CD4-positive, alpha-beta T cell treated with Interleukin-15 for 1 hour (primary cell): ENCODE measurements at regions not wholly inside any gene's neighbourhood (a gene's known extent, or its start where the extent isn't known, plus 50 kb on each side); places are given as distances from the start of the nearest gene placed in this dataset.
A peak's percentile ranks its signal among the peaks of the same experiment; 100 is the strongest.

Source experiments
- DNase-seq: peaks from one replicate; pipeline ENCODE4 v3.0.0-alpha.2; 2020

DNA sequence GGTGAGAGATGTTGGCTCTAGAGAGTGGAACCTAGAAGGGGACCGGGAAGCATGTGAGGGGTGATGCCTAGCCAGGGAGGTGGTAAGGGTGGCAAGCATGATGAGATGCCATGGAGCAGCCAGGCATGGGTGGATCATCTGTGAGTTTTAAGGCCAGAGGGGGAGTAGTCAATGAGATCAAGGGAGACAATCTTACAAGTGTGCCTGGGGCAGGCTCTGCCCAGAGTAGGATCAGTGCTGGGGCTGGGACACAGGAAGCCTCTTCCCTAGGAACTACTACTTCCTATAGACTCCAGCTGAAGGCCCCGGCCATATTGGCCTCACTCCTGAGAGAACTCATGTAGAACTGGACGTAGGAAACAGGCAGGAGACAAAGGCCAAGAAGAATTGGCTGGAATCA is 192.4 kb upstream of the CSF3R start:
- no peak for DNase-seq

DNA sequence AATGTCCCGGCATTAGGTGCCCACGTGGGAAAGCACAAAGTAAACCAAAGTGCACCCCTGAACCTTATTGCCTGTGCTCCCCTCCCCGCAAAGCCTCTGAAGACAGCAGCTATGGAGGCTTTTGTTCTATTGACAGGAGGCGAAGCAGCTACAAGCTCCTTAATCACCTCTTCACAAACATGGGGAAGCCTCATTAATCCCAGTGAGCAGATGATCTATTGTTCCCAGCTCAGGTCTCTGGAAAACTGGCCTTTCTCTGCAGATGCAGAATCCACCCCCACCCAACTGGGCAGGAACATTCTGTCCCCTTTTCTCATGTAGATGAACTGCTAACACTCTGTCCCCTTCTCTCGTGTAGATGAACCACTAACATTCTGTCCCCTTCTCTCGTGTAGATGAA is 190.5 kb upstream of the CSF3R start:
- no peak for DNase-seq

DNA sequence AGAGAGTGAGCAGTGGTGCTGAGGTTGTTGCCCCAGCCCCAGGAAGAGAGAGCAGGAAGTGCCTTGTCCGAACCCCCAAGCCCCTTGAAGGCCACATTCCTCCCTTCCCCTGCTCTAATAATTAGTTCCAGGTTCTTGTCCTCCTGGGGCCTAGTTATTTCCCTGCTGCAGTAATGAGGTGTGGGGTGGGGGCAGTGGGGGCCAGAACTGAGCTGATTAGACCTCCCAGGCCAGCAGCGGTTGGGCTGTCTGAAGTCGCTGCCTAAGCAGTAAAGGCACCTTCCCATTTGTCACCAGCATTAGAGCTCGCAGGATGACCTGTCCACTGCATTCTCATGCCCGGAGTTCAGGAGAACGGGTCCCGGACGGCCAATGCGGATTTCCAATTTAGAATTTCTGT is 186.5 kb upstream of the CSF3R start:
- no peak for DNase-seq

DNA sequence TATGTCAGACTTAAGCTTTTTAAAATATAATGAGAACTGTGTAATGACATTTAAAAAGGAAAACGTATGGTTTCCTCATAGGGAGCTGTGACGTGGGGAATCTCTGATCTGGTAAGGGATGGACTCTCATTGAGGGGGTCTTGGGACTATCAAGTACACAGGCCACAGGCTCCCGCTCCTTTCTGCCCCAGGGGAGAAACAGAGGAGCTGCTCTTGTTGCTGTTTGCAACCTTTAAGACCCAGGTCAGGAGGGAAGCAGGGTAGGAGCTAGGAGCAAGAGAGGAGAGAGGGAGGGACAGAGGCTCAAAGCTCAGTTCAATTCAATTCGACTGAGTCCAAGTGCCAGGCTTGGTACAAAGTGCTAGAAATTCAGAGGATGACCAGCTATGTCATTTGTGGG is 185.1 kb upstream of the CSF3R start:
- DNase-seq = no peak

DNA sequence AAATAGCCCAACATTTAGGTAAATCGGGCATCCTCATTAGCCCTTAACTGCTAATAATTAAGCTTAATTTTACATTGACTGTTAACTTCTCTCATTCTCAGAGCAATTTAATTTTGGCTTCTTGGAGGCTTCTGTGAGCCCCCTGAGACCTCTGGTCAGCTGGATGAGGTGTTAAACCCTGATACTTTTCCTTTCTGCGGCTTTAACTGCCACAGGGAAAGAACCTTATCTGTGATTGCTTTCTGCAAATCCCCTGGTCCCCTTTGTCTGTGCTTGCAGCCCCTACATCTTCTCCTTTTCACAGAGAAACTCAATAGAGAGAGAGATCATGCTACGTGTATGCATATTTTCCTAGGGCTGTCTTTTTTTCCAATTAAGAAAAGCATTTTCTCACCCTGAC is 184.5 kb upstream of the CSF3R start:
- no peak for DNase-seq

DNA sequence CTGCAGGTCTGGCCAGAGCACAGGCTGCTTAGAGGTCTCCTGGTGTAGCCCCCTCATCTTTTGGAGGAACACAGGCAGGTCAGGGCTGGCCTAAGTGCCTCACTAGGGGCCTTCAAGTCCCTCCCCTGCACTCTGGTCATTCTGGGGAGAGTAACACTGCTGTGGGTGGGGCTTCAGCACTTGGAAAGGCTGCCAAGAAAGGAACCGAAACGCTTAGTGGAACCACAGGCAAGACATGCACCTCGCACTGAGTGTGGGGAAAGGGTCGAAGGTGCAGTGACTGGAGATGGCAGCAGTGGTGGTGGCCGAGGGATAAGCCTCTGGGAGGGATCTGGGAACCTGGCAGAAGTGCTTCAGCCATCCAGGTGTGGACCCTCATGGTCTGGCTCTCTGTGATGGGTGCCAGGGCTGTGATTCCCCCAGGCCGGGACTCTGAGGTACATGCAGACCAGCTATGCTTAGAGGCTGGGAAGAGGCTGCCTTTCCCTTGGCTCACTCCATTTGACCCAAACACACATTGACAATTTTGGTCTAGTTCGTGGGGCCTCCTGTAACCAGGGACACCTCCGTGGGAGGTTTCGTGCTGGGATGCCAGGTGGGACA is 182.9 kb upstream of the CSF3R start:
- DNase-seq = no peak

DNA sequence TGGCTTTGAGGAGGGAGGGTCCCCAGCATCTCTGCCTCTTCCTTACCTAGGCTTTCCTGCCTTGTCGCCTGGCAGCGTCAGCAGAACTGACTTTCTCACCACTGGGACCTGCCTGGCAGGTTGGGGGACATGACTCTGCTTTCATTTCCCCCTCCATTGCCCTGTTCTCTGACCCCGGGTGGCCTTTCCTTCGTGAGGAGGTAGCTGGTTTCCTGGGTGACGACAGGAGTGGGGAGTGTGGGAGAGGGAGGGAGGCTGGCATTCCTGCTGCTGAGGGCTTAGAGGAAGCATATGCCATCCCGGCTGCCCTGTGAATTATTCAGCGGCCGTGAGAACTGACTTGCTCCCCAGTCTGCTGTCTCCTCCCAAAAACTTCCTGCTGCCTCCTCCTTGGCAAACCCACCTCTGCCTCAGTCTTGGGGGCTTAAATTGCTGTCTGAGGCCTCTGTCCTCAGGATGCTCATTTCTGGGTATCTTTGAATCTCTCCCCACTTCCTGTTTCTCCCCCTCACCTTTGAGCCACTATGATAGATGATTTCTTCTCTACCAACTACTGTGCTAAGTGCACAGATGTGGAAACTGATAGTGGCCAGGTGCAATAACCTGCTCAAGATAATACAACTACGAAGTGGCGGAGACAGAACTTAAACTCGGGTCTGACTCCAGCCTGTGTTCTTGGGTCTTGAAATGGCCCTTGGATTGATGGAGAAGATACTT is 182.0 kb upstream of the CSF3R start:
- DNase-seq = no peak

DNA sequence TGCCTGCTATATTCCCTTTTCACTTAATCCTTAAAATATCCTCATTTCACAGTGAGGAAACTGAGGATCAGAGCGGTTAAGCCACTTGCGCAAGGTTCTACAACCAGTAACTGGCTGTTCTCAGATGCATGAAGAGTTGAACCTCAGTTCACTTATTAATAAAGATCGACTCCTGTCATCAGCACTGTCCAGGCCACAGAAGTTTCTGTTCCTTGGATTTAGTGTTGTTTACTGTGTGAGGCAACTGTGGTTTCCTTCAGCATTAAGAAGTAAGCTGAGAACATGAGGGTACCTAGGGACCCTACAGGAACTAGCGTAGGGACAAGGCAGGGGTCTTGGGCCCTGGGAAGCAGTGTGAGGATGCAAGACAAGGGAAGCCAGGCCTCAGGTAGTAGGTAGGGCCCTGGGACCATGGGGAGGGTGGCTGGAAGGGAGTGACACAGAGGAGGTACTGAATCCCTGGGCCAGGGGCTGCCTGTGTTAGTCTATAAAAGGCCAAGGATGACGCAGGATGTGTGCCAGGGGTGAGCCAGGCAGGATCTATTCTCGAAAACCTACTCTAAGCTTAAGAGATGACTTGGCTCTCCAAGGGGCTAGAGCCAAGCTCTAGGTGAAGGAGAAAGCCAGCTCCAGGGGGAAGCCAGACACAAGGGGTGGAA is 181.2 kb upstream of the CSF3R start:
- no peak for DNase-seq

DNA sequence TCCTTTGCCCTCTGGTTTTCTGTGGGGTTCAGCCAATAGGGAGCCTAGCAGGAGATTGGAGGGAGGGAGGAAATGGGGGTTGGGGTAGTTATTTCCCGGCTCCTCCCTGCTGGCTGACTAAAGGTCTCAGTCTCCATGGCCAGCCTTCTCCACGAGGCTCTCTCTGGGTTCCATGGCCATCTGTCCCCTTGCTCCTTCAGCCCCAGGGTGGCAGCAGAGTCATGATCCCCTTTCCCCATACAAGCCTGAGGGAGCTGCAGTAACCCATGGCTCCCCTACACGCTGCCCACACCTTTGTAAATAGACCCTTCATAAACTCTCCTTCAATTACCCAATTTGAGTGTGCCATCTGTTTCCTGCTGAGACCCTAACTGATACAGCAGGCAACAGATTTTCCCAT is 176.1 kb upstream of the CSF3R start:
- no peak for DNase-seq

DNA sequence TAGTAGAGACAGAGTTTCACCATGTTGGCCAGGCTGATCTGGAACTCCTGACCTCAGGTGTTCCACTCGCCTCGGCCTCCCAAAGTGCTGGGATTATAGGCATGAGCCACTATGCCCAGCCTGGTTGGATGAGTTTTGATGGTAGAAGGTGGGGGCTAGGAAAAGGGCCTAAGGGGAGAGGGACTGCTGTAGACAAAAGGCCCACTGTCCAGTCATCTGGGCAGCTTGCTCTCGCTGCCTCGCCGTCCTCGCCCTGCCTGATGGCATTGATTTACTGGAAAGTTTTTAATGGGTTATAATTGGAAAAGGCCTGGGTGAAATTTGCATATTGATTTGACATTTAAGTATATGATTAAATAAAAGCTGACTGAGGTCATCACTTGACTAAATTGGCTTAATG is 175.1 kb upstream of the CSF3R start:
- DNase-seq = no peak

DNA sequence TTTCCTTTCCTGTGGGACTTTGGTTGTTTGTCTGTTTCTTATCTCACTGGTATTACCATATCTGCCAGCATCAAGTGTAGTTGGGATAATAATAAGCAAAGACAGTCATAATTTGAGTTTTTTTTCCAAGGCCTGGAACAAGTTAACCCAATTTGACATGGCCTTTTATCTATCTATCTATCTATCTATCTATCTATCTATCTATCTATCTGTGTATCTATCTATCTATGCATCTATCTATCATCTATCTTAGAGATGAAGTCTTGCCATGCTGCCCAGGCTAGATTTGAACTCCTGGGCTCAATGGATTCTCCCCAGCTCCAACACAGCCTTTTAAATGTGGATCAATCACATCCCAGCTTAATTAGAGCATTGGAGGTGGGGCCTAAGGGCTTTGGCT is 174.1 kb upstream of the CSF3R start:
- DNase-seq = no peak

DNA sequence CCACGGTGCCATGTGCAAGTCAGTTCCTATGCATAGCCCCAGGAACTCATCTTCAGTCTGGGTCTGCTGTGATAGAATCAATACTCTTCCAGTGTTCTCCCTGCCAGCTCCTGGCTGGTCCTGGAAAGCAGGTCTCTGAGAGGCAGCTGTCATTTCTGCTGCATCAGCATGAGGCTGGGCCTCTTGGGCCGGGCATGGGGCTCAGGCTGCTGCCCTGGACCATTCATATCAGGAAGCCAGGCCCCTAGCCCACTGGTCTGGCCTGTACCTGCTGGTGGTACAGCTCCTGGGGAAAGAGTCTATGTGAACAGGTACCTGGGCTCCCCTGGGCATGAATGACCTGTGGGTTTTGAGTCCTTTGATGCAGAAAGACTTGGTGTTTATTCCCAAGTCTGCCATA is 173.6 kb upstream of the CSF3R start:
- no peak for DNase-seq

DNA sequence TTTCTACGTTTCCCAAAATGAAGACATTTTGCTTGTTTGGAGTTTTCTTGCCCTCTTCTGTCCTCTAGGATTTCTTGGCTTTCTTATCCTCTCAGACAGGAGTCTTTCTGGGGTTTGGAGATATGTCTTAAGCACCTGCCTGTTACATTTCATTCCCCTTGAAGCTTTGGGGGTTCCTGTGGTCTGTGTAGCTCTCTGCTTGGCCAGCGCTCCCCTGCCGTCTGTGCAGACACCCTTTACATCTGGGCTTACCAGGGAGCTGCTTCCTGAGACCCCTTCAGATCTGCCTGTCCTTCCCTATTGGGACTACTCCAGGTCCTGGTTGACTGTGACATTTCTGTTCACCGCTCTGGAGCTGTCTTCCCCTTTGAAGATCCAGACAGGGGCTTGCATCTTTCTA is 171.9 kb upstream of the CSF3R start:
- DNase-seq = no peak

DNA sequence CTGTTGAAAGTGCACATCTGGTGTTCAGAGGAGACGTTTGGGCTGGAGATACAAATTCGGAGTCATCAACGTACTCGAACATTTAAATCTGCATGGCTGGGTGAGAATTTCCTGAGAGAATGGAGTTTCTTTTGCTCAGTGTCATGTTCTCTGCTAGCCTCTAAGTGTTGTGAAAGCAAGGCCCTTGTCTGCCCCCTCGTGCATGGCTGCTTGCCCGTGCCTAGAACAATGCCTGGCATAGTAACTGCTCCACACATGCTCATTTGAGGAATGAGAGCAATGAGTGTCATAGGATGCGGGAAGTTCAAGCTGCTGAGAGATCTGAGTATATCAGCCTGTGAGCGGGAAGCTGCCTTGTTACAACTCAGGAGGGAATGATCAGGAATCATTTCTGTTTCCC is 171.1 kb upstream of the CSF3R start:
- DNase-seq = no peak

DNA sequence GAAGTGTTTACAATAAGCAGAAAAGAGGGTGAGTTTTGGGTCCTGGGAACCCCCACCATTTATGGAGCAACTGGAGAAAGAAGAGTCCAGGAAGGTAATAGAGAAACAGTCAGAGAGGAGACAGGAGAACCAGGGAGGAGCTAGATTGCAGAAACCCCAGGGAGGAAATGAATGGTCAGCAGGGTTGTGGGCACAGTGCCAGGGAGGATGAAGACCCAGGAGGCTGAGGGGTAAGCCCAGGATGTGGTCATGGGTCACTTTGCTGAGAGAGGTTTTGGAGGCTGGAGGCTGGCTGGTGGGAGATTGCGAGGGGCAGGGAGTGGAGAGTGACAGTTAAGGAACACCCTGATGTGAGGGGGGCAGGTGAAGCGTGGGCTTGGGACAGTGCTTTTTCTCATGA is 169.9 kb upstream of the CSF3R start:
- no peak for DNase-seq

DNA sequence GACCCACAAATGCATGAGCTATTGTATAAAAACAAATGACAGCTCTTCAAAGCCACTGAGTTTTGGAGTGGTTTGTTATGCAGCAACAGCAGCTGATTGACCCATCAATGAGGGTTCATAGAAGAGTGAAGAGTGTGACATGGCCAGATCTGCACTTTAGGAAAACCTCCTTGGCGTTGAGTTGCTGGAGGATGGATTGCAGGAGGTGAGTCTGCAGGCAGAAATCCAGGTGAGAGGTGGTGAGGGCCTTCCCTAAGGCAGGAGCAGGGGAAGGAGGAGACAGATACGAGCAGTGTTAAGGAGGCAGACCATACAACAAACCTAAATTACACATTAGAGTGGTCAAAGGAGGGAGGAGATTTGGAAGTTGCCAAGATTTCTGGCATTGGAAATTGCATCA is 169.3 kb upstream of the CSF3R start:
- no peak for DNase-seq

DNA sequence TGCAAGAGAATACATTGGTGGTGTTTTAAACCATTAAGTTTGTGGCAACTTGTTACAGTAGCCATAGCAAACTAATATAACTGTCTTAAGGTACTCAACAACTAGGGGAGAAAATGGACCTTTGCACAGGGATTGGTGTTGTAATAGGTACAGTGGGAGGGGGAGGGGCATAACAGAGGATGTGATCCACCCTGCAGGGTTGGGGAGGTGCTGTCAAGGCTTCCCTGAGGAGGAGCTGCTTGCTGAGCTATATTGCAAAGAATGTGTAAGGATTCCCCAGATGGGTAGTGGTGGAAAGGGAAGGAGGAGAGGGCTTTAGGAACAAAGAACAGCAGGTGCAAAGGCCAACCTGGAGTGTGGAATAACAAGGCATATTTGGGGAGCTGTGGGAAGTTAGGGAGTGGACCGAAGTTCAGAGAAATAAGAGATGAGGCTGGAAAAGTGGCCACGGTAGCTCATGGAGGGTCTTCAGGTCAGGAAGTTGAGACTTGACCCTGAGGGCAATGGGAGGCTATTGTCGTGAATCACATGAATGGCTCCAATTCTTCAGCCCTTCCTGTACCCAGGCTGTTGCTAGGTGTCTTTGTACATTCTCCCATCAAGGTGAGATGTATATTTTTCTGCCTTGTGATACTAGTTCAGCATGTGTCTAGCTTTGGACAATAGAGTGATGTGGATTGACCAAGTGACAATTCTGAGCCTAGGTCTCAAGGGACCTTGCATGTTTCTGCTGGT is 168.6 kb upstream of the CSF3R start:
- no peak for DNase-seq

DNA sequence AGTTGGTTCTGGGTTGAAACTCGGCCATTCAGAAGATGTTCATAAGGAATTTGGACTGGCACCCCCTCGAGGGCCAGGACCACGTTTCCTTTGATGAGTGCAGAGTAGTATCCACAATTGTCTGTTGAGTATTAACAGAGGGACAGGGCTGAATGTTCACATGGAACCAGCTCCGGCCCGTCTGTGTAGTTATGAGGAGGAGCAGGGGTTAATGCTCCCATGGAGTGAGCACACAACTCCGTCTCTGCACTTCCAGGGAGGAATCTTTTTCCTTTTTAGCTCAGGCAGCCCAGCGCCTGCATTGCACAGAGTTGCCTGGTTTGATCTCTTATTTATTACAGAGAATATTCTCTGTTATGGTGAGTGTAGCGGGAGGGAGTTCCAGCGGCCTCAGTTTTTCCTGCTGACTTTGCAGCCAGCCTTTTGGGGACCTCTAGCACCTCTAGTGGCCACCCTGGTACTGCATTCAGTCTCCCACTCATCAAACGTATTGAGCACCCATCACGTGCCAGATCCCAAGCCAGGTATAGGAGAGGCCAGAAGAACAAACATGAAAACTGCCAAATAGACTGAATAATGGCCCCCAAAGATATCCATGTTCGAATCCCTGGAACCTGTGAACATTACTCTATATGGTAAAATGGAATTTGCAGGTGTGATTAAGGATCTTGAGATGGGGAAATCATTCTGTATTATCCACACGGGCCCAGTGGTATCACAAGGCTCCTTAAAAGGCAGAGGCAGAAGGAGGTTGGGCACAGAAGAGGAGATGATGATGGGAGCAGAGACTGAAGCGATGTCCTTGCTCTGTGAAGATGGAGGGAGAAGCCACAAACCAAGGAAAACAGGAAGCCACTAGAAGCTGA is 167.7 kb upstream of the CSF3R start:
- peak; percentile 22 for DNase-seq

DNA sequence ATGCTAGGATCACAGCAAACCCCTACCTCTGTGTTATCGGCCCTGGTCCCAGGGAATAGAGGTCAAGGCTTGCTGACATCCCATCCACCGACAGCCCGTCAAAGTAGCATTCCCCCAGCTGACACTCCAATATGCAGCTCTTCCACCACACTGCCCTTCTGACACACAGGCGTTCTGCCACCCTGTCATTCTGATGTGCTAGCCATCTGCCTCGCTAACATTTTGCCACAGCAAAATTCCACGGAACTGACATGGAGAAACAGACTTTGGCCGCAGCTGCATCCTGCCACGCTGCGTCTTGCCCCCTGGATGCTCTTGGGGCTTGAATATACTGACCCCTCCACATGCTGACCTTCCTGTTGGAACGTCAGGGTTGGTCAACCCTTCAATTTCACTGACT is 163.2 kb upstream of the CSF3R start:
- DNase-seq = no peak

DNA sequence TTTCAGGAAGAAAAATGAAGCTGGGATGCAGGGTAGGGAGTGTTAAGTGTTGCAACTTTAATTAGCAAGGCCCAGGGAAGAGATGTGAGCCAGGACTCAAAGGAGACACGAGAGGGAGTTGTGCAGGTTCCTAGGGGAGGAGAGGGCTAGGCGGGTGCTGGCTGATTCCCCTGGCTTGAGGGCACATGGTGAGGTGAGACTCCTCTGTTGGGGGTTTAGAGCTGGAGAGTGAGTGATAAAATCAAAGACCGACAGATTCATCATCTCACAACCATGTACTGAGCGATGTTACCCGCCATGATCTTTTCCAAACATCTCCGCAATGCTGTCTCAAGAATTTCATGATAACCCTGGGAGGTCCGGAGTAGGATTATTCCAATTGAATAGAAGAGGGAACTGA is 161.8 kb upstream of the CSF3R start:
- DNase-seq = no peak

DNA sequence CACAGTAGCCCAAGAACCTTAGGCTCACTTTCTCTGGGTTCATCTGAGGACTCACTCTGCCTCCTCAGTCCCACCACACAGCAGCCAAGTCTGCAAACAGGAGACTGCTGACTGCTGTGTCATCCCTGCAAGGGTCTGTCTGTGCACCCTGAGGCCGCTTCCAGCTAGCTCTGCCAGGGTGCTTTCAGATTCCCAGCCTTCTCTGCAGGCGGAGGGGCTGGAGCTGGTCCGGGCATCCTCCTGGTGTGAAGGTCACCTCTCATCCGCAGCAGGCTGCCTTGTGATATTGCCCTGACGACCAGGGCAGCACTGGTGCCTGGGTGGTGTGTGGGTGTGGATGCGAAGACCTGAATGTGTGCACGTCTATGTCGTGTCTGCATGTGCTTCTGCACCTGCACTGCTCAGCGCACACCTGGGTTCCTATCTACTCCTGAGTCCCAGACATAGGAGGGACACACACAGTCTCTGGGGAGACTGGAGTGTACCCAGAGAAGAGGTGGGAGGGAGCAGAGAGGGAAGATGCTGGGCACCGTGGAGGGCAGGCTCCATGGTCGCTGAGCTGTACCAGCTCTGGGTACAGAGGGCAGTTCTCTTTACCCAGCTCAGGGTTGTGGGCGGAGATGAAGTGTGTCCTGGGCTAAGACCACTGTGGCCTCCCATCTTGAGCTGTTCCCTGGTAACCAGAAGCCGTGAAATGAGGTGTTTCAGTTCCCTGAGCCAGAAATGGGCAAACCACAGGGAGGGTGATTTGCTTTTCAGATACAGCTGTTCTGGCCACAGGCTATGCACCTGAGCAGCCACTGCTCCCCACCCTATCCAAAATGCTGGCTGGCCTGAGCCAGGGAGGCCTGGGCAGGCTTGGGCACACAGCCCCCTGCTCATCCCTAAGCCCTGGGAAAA is 160.9 kb upstream of the CSF3R start:
- DNase-seq = no peak

DNA sequence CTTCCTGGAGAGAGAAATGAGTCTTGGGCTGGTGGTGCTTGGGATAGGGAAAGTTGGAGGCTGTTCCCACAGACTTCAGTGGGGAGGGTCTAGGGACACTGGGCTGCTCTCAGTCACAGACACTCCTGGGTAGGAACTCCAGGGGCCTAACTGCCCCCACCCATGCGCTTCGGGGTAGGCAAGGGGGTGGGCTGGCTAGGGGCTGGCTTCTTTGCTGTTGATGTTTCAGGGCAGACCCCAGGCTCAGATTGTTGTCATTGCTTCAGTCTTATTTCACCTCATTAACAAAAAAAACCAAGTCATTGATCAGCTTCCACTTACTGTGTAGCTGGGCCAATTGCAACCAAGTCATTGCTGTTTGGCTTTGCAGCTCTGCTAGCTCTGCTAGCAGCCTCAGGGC is 160.1 kb upstream of the CSF3R start:
- no peak for DNase-seq
